Activated CD8-positive, alpha-beta memory T cell treated with anti-CD3 and anti-CD28 coated beads for 4 hours (primary cell): ENCODE measurements at regions not wholly inside any gene's neighbourhood (a gene's known extent, or its start where the extent isn't known, plus 50 kb on each side); places are given as distances from the start of the nearest gene placed in this dataset.

Source experiments
- DNase-seq, 2 donors: peaks; one replicate each; pipeline ENCODE4 v3.0.0-alpha.2; 2020; ENCODE audit warnings: low read depth in 2 of 2

- DNase-seq: no peak
Measured at GRCh38 chr22:23410411-23410810, 169.7 kb downstream of the IGLL1 start.

- DNase-seq: no peak
Measured at GRCh38 chr22:23409976-23410375, 170.1 kb downstream of the IGLL1 start.

DNA sequence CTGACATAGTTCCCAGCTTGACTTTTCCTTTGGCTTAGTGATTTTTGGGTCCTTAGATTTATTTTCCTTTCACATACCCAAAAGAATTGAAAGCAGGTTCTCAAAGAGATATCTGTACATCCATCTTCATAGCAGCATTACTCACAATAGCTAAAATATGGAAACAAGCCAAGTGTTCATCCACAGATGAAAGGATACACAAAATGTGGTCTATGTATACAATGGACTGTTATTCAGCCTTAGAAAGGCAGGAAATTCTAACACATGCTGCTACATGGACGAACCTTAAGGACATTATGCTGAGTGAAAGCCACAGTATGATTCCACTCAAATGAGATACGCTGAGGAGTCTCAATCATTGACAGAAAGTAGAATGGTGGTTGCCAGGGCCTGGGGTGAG lies 171.8 kb downstream of the IGLL1 start:
- DNase-seq: no peak

DNA sequence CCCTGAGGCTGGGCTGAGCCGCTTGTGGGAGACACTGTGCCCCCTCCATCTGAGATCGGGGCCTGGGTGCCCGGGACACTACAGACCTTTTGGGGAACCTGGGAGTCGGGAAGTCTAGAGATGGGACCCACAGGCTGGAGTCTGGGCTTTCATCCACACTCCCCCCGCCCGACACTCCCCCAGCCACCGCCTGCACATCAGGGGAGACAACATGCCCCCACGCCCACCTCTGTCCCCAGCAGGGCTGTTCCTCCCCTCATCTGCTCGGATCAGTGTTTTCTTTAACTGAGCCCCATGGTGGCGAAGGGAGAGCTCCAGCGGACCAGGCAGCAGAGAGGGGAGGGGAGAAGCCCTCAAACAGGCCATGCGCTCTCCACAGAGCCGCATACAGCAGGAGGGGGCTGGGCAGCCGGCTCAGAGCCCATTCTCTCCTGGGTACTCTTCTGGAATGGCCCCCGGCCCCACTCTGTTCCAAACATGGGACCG lies 174.7 kb downstream of the IGLL1 start:
- no peak for DNase-seq

DNA sequence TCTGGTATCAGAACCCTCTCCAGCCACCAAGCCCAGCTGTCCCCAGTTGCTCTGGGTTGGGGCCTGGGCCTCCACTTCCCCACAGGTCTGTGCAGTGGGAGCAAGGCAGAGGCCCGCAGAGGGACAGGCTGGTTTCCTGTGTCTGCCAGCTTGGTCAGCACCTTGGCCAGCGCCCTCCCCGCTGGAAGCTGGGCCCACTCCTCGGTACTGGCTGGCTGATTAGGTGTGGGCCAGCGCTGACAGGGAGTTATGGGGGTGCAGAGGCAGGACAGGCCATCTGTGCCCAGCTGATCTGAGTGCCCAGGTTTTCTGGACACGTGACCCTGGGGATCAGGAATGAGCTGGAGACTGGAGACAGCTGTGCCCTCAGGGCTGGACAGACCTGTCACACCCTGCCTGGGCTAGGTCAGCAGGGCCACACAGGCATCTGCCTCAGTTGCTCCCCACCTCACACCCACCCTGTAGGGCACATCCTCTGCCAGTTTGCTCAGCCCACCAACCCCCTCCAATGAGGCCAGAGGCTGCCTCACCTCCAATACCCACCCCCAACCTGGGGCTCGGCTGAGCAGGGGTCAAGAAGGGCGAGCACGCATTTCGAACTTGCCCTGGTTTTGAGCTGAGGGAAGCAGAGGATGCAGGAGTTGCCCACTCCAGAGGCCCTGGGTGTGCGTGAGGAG lies 175.3 kb downstream of the IGLL1 start:
- no peak for DNase-seq

DNA sequence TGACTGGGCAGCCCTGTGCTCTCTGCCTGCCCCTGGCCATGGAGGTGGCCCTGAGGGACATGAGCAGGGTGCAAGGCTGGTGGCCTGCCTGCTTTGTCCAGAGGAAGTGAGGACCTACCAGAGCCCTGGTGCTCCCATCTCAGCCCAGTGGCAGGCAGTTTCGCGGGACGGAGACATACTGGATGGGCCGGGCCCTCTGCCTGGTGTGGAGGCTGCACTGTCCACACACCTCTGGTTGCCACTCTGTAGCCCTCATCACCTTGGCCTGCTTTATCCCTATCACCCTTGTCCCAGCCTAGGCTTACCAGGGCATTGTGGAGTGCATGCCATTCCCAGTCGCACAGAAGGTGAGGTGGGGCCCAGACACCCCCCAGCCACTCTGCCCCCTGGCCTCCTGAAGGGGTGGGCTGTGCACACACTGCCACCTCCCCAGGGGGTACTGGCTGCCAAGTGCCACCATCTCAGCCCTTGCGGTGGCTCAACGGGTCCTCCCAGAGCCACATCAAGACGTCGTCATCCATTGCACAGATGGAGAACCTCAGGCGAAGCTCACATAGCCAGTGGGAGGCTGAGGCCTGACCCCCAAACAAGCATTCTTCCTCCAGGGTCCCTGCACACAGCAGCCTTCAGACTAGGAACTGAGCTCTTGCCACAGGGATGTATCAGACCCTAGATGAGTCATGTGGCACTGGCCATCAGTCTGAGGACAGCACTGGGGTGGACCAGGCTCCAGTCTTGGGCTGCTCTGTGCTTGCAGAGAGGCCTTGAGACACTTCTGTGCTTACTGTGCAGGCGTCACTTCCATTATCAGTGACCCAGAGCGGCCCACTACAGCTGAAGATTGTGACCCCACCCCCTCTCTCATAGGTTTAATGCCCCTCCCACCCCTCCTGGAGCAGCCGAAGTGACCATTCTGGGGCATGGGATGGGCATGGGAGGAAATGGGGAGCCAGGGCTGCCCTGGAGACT lies 176.1 kb downstream of the IGLL1 start:
- no peak for DNase-seq

DNA sequence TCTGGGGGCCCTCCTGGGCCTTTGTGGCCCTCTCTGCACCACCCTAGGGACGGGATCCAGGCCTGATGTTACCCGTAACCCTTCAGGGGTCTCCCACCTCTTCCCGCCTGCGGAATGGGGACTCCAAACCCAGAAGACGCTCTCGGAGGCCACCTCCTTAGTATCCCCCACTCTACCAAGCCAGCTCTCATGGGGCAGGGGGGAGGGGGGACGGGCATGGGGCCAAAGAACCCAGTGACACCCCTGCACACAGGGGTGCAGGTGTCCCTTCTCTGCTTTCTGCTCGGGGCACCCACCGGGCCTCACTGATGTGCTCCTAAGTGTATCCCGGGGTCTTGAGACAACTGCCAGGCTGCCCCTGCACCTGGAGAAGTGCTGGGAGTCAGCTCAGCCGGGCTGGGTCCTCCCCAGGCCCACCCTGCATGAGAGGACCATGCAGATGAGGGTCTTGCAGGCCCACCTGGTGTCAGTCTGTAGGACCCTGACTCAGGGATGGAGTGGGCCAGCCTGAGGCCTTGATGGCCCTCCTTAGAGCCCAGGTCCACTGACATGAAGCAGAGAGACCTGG lies 176.9 kb downstream of the IGLL1 start:
- DNase-seq: no peak

GRCh38 chr22:23402275-23403151 lies 177.6 kb downstream of the IGLL1 start:
- DNase-seq: no peak

- DNase-seq: no peak
Measured at GRCh38 chr22:23401910-23402274, 178.2 kb downstream of the IGLL1 start.

GRCh38 chr22:23401111-23401909 lies 178.8 kb downstream of the IGLL1 start:
- DNase-seq: no peak

- no peak for DNase-seq
Measured at GRCh38 chr22:23400286-23400981, 179.7 kb downstream of the IGLL1 start.

DNA sequence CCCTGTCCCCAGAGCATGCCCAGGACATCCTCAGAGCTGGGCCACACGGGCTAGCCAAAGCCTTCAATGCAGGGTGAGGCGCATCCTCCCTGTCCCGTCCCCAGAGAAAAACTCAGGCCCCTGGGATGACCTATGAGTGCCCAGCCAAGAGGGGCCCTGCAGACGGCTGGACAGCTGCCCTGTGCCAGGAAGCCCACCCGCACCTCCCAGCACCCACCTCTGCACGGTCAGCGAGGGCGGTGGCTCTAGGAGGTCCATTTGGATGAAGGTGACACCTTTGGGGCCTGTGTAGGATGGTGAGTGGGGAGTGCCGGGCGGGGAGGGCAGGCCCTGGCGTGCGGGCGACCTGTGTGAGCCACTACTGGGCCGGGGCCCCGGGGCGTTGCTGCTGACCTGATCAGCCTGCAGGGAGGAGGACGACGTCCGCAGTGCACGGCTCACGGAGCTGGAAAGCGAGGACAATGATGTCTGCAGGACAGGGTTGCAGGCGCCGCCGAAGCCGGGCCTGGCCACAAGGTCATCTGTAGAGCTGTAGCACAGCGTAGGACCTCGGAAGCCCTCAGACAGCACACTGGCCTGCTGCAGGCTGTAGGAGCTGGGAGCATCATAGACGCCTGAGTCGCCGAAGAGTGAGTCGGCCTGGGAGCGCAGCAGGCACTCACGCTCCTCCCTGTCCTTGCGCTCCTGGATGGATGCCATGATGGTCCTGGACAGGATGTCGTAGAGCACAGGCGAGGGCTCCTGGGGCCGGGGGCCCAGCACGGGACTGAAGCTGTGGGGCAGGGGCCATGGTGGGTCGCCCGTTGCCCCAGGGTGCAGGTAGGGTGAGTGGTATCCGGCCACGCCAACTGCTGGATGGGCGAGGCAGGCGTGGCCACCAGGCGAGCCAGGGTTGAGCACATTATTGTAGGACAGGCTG lies 180.5 kb downstream of the IGLL1 start:
- DNase-seq: no peak

- no peak for DNase-seq
Measured at GRCh38 chr22:23398701-23399366, 181.3 kb downstream of the IGLL1 start.

DNA sequence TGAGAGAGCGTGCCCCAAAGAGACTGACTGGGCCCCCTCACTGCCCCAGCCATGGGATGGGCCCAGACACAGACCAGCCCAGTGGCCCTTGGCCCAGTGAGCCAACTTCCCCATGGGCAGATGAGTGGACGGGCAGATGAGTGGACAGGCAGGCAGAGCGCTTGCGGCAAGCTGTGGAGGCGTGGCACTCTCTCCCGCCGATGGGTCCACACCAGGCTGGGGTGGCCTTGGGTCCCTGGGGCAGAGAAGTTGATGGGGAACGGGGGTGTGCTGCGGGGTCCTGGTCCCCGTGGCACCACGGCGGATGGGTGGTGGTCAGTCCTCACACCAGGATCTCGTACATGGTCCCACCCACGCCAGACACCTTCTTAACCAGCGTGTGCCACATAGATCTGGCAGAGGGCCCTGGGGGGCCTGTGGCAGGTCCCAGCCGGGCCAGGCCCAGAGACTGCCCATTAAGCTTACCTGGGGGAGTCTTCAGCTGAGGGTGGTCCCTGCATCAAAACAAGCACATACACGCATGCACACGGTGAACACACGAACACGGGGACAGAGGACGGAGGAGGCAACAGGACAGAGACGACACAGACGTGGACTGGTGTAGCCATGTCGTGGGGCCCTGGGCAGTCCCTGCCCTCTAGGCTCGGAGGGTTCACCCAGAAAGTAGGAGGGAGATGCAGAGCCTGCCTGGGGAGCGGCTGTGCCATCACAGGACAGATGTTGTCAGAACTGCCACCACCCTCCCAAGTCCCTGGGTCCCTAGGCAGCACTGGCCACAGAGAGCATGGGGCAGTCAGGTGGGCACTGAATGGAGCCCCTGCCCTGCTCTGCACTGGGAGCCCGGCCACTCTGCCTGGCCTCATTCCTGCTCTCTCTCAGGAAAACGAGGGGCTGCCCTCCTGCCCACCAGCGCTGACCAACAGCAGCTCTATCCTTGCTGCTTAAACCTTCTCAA lies 182.2 kb downstream of the IGLL1 start:
- no peak for DNase-seq

- DNase-seq: no peak
Measured at GRCh38 chr22:23397008-23397612, 183.0 kb downstream of the IGLL1 start.

DNA sequence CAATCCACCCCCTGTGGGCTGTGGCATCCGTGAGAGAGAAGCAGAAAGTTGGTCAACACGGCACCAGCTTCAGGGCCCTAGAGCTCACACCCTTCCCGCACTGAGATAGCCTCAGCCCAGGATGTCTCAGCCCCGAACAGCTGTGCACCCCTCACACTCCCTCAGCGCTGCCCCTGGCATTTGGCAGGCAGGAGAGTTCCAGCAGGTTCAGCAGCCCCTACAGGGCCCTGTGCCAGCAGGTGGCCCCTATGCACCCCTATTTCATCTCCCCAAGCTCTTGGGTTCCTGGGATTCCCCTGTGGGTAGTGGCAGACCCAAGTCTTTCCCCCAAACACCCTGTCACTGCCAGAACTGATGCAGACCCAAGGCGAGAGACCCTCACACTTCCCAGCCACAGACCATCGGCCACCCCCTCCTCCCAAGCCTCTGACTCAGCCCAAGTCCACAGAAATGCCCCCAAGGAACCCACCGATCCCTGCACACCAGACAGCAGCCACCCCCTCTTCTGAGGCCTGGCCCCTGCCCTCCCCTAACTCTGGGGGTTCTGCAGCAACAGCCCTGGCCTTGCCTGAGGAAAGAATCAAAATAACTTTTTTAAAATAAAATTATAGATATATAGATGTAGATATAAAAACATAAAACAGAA lies 183.6 kb downstream of the IGLL1 start:
- no peak for DNase-seq
